Trophoblast cell (in vitro differentiated cells and primary cell): ENCODE measurements at regions not wholly inside any gene's neighbourhood (a gene's known extent, or its start where the extent isn't known, plus 50 kb on each side); places are given as distances from the start of the nearest gene placed in this dataset.
A peak's percentile ranks its signal among the peaks of the same experiment; 100 is the strongest.

Experiments
- DNase-seq, 2 donors: peaks; one replicate each; pipeline ENCODE4 v3.0.0-alpha.2; 2016
- H2AFZ ChIP-seq: 2 replicates; pipeline ENCODE4 v1.6.1; 2013; ENCODE audit warnings: low read length, moderate library complexity, mild to moderate bottlenecking; ENCODE audit not compliant: insufficient read depth, poor library complexity
- H2AK5ac ChIP-seq: 2 replicates; pipeline ENCODE4 v1.6.1; 2013; ENCODE audit warnings: mild to moderate bottlenecking, low read length
- H2BK120ac ChIP-seq: 2 replicates; pipeline ENCODE4 v1.6.1; 2013; ENCODE audit warnings: low read length, mild to moderate bottlenecking, moderate library complexity; ENCODE audit not compliant: insufficient read depth, poor library complexity
- H2BK12ac ChIP-seq: 2 replicates; pipeline ENCODE4 v1.6.1; 2013; ENCODE audit warnings: mild to moderate bottlenecking, low read length, moderate library complexity
- H2BK5ac ChIP-seq: 2 replicates; pipeline ENCODE4 v1.6.1; 2013; ENCODE audit warnings: low read length, low read depth, moderate library complexity, mild to moderate bottlenecking; ENCODE audit not compliant: poor library complexity
- H3K14ac ChIP-seq: 2 replicates; pipeline ENCODE4 v1.6.1; 2013; ENCODE audit warnings: mild to moderate bottlenecking, low read length
- H3K18ac ChIP-seq: 2 replicates; pipeline ENCODE4 v1.6.1; 2013; ENCODE audit warnings: mild to moderate bottlenecking, low read length
- H3K23ac ChIP-seq: 2 replicates; pipeline ENCODE4 v1.6.1; 2013; ENCODE audit warnings: low read length
- H3K27ac ChIP-seq: 2 replicates; pipeline ENCODE4 v1.5.1; 2013; ENCODE audit warnings: low read depth, mild to moderate bottlenecking, inconsistent platforms, low read length, moderate library complexity
- H3K27me3 ChIP-seq: 2 replicates; pipeline ENCODE4 v1.6.1; 2013; ENCODE audit warnings: inconsistent platforms, mild to moderate bottlenecking, low read length, moderate library complexity; ENCODE audit not compliant: insufficient read depth
- H3K36me3 ChIP-seq, 2 experiments: 1 replicate in 1 of 2; 2 replicates in 1 of 2; pipeline ENCODE4 v1.6.1; 2013; ENCODE audit warnings: low read length in 2 of 2, mild to moderate bottlenecking in 2 of 2, moderate library complexity in 1 of 2; ENCODE audit not compliant: insufficient read depth in 2 of 2, control insufficient read depth in 1 of 2
- H3K4ac ChIP-seq: 2 replicates; pipeline ENCODE4 v1.6.1; 2013; ENCODE audit warnings: low read depth, mild to moderate bottlenecking, low read length, moderate library complexity
- H3K4me1 ChIP-seq, 2 experiments: 1 replicate in 1 of 2; 2 replicates in 1 of 2; pipeline ENCODE4 v1.6.1; 2013; ENCODE audit warnings: low read length in 2 of 2, mild to moderate bottlenecking in 2 of 2, moderate library complexity in 1 of 2; ENCODE audit not compliant: insufficient read depth in 2 of 2, control insufficient read depth in 1 of 2
- H3K4me2 ChIP-seq: 2 replicates; pipeline ENCODE4 v1.6.1; 2013; ENCODE audit warnings: inconsistent platforms, mild to moderate bottlenecking, low read length, moderate library complexity
- H3K4me3 ChIP-seq: 2 replicates; pipeline ENCODE4 v1.5.1; 2013; ENCODE audit warnings: mild to moderate bottlenecking, low read depth, low read length, inconsistent platforms
- H3K79me1 ChIP-seq: one replicate; pipeline ENCODE4 v1.6.1; 2013; ENCODE audit warnings: low read length
- H3K79me2 ChIP-seq: 2 replicates; pipeline ENCODE4 v1.6.1; 2013; ENCODE audit warnings: low read length, mild to moderate bottlenecking; ENCODE audit not compliant: control insufficient read depth, insufficient read depth, poor library complexity
- H3K9ac ChIP-seq: 2 replicates; pipeline ENCODE4 v1.6.1; 2013; ENCODE audit warnings: mild to moderate bottlenecking, low read length
- H3K9me3 ChIP-seq: 2 replicates; pipeline ENCODE4 v1.6.1; 2013; ENCODE audit warnings: low read depth, mild to moderate bottlenecking, control low read depth, inconsistent platforms, low read length; ENCODE audit not compliant: insufficient read depth
- H4K12ac ChIP-seq: 2 replicates; pipeline ENCODE4 v1.6.1; 2013; ENCODE audit warnings: low read depth, mild to moderate bottlenecking, low read length, moderate library complexity
- H4K8ac ChIP-seq: 2 replicates; pipeline ENCODE4 v1.6.1; 2013; ENCODE audit warnings: low read depth, mild to moderate bottlenecking, low read length, moderate library complexity
- H4K91ac ChIP-seq: one replicate; pipeline ENCODE4 v1.6.1; 2013; ENCODE audit warnings: low read depth, mild to moderate bottlenecking, low read length, moderate library complexity
- WGBS: extraction: QIAGEN DNeasy Blood & Tissue Kit; methylation state at CpG from one replicate; pipeline ENCODE4 v1.1.7; 2013; ENCODE audit warnings: missing lambda C conversion rate; ENCODE audit not compliant: insufficient read length, insufficient coverage; ENCODE audit errors: extremely low coverage; 5-methylcytosine and 5-hydroxymethylcytosine counted together

- Histone ChIP-seq H3K18ac (no peak overlapping the region), H2AK5ac (no peak overlapping the region), H2BK120ac (no peak overlapping the region), H3K23ac (peak overlapping the region; percentile 58), H3K9ac (no peak overlapping the region), H2AFZ (no peak overlapping the region), H3K9me3 (no peaks in the 10 kb centered on the region), H3K27ac (no peak overlapping the region), H4K8ac (no peak overlapping the region), H3K4me3 (no peak overlapping the region), H3K79me1 (no peaks in the 10 kb centered on the region), H3K79me2 (no peaks in the 10 kb centered on the region), H3K14ac (no peak overlapping the region), H3K4me1 (no peaks in the 10 kb centered on the region), H2BK5ac (no peak overlapping the region), H3K4ac (no peak overlapping the region), H3K27me3 (no peaks in the 10 kb centered on the region), H3K4me2 (no peak overlapping the region), H3K36me3 (no peaks in the 10 kb centered on the region), H2BK12ac (no peak overlapping the region), H4K91ac (no peak overlapping the region), H4K12ac (no peak overlapping the region)
- peak in 1 of 2 donors; percentile 34 for DNase-seq
- WGBS = no CpG with 5 or more reads among the region's 12 CpGs
These were observed 227.9 kb upstream of the PITX2 start for GRCh38 chr4:110850461-110851442.

- no peak overlapping the region for H2AK5ac ChIP-seq
- no peaks in the 10 kb centered on the region for H3K36me3 ChIP-seq
- H2BK5ac ChIP-seq = no peak overlapping the region
- H3K79me1 ChIP-seq = no peaks in the 10 kb centered on the region
- DNase-seq = no peak
- no peaks in the 10 kb centered on the region for H3K9me3 ChIP-seq
- WGBS = no CpG with 5 or more reads among the region's 2 CpGs
- H2BK120ac ChIP-seq = no peak overlapping the region
- no peaks in the 10 kb centered on the region for H3K27me3 ChIP-seq
- no peaks in the 10 kb centered on the region for H3K4me1 ChIP-seq
- no peak overlapping the region for H4K91ac ChIP-seq
- no peak overlapping the region for H3K4me3 ChIP-seq
- H3K9ac ChIP-seq = no peak overlapping the region
- H2AFZ ChIP-seq = no peak overlapping the region
- H4K8ac ChIP-seq = no peak overlapping the region
- no peaks in the 10 kb centered on the region for H3K79me2 ChIP-seq
- no peak overlapping the region for H3K4ac ChIP-seq
- no peak overlapping the region for H3K14ac ChIP-seq
- no peak overlapping the region for H3K23ac ChIP-seq
- H3K4me2 ChIP-seq = no peak overlapping the region
- no peak overlapping the region for H4K12ac ChIP-seq
- no peak overlapping the region for H3K27ac ChIP-seq
- no peak overlapping the region for H2BK12ac ChIP-seq
- H3K18ac ChIP-seq = no peak overlapping the region
These were observed 229.1 kb upstream of the PITX2 start for GRCh38 chr4:110851989-110852388.

DNA sequence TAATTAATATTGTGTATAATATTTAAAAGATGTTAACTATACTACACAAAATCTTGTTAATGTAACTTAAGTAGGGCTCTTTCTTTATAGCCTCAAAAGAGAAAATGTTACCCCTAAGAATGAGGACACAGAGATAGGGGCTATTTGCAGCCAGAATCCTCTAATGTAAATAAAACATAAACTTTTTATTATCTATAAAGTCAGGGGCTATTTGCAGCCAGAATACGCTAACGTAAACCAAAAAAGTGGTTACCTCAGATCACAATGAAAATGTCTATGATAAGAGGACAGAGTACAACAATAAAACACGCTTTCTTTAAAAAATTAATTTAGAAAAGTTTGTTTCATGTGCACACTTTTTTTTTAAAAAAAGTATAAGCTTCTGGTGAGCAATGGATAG is 229.9 kb upstream of the PITX2 start:
- Histone ChIP-seq H3K79me1 (no peaks in the 10 kb centered on the region), H3K4ac (no peak overlapping the region), H2BK120ac (no peak overlapping the region), H4K91ac (no peak overlapping the region), H3K4me1 (no peaks in the 10 kb centered on the region), H3K18ac (no peak overlapping the region), H3K4me3 (no peak overlapping the region), H2BK12ac (no peak overlapping the region), H2BK5ac (no peak overlapping the region), H3K9me3 (no peaks in the 10 kb centered on the region), H2AK5ac (no peak overlapping the region), H3K79me2 (no peaks in the 10 kb centered on the region), H3K9ac (no peak overlapping the region), H2AFZ (no peak overlapping the region), H3K27ac (no peak overlapping the region), H4K8ac (no peak overlapping the region), H3K36me3 (no peaks in the 10 kb centered on the region), H3K4me2 (no peak overlapping the region), H3K14ac (no peak overlapping the region), H3K23ac (no peak overlapping the region), H3K27me3 (no peaks in the 10 kb centered on the region), H4K12ac (no peak overlapping the region)
- no CpG with 5 or more reads among the region's 3 CpGs for WGBS
- no peak for DNase-seq

DNA sequence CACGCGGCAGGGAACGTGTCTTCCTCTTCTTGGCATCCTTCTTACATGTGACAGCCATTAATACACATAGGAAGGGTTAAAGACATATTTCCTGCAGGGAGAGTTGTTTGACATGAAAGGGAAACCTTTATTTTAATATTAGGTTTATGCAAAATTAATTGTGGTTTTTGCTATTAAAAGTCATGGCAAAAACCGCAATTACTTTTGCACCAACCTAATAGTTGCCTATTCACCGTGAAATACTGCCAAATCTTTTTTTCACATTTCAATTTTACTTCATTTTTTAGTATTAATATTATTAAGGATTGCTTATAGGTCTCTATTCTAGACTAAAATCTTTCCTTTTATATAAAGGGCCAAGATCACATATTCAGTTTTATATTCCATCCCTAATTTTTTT is 230.4 kb upstream of the PITX2 start:
- Histone ChIP-seq H3K4me1 (no peaks in the 10 kb centered on the region), H3K36me3 (no peaks in the 10 kb centered on the region), H3K9me3 (no peaks in the 10 kb centered on the region), H3K4me2 (no peak overlapping the region), H2BK120ac (no peak overlapping the region), H3K79me2 (no peaks in the 10 kb centered on the region), H3K4ac (no peak overlapping the region), H4K91ac (no peak overlapping the region), H3K14ac (no peak overlapping the region), H3K18ac (no peak overlapping the region), H3K23ac (no peak overlapping the region), H2BK5ac (no peak overlapping the region), H4K8ac (no peak overlapping the region), H3K27me3 (no peaks in the 10 kb centered on the region), H3K9ac (no peak overlapping the region), H3K79me1 (no peaks in the 10 kb centered on the region), H3K27ac (no peak overlapping the region), H2AFZ (no peak overlapping the region), H2BK12ac (no peak overlapping the region), H2AK5ac (no peak overlapping the region), H4K12ac (no peak overlapping the region), H3K4me3 (no peak overlapping the region)
- no peak for DNase-seq
- no CpG with 5 or more reads among the region's 5 CpGs for WGBS
